Heart left ventricle (tissue), 16 donors: ENCODE measurements at regions not wholly inside any gene's neighbourhood (a gene's known extent, or its start where the extent isn't known, plus 50 kb on each side); places are given as distances from the start of the nearest gene placed in this dataset.
"Not testable (repeated sequence)": the region's sequence is repeated elsewhere in the genome, so short reads cannot be mapped to it uniquely, and the experiment has no call there.

Source experiments
- ATAC-seq, 4 donors: fragments of 200-7000 bp; cut with Tn5 transposase; one replicate each; pipeline ENCODE4 v1.9.1; 2020 to 2022; ENCODE audit warnings: moderate library complexity in 4 of 4, mild to moderate bottlenecking in 3 of 4, moderate number of reproducible peaks in 1 of 4
- DNase-seq, 5 donors: peaks; one replicate each; pipeline ENCODE4 v3.0.0-alpha.2; 2020
- H3K27ac ChIP-seq, 12 donors: fragments of 200-600 bp; sonication (generic) in 4 of 12; one replicate each; pipeline versions ENCODE4 v1.5.0 to v1.8.0; 2016 to 2022; ENCODE audit warnings: mild to moderate bottlenecking in 2 of 12
- H3K27me3 ChIP-seq, 9 donors: fragments of 200-600 bp; sonication (generic) in 2 of 9; one replicate each; pipeline versions ENCODE4 v1.5.1 to v1.8.0; 2016 to 2022; ENCODE audit warnings: mild to moderate bottlenecking in 3 of 9
- H3K36me3 ChIP-seq, 9 donors: fragments of 200-600 bp; sonication (generic) in 2 of 9; one replicate each; pipeline versions ENCODE4 v1.5.0 to v1.8.0; 2018 to 2022; ENCODE audit warnings: mild to moderate bottlenecking in 2 of 9
- H3K4me1 ChIP-seq, 12 donors: fragments of 200-600 bp; sonication (generic) in 4 of 12; one replicate each; pipeline versions ENCODE4 v1.5.0 to v1.8.0; 2016 to 2022; ENCODE audit warnings: mild to moderate bottlenecking in 3 of 12
- H3K4me3 ChIP-seq, 12 donors: fragments of 200-600 bp; sonication (generic) in 4 of 12; one replicate each; pipeline versions ENCODE4 v1.5.0 to v1.8.0; 2017 to 2022; ENCODE audit warnings: mild to moderate bottlenecking in 9 of 12, moderate library complexity in 4 of 12
- H3K9me3 ChIP-seq, 12 donors: fragments of 200-600 bp; sonication (generic) in 4 of 12; one replicate each; pipeline versions ENCODE4 v1.5.0 to v1.8.0; 2016 to 2022; ENCODE audit warnings: mild to moderate bottlenecking in 1 of 12
- POLR2A ChIP-seq, 2 donors: fragments of 450-650 bp; IDR thresholded peaks; one replicate each; pipeline ENCODE4 v1.6.1; 2017; ENCODE audit warnings: antibody characterized with exemption in 2 of 2, mild to moderate bottlenecking in 2 of 2, moderate library complexity in 2 of 2
- WGBS, 4 donors: extraction: QIAGEN DNeasy Blood & Tissue Kit in 2 of 4; methylation state at CpG; one replicate each; pipeline versions ENCODE4 v1.1.5 to v1.1.7; 2013 to 2018; 5-methylcytosine and 5-hydroxymethylcytosine counted together
- intact Hi-C, 10 donors: fragments of 100-400 bp; cut with DNase I; formaldehyde crosslinking; loops; one replicate each; pipeline versions ENCODE4 v1.11.1 to v1.14.2; 2022
- TF ChIP-seq, protein P1 (sequence below), 12 donors: fragments of 200-600 bp; sonication (generic) in 4 of 12; IDR thresholded peaks; one replicate each; pipeline versions ENCODE4 v1.5.0 to v1.8.0; 2018 to 2022; ENCODE audit warnings: antibody characterized with exemption in 12 of 12, mild to moderate bottlenecking in 5 of 12
- donor health status: ischemic (EF 13 %, LVEDD 7.1; RV severe dilation, severe dysfunction).
- donor health status: healthy with polysubstance abuse.
- donor health status: DM: no; HTN: yes; CAD: no.
- donor health status: DM: no; HTN: no; CAD: no.
- donor health status: ischemic (EF 25% LVEDD 6.9; RV normal size, moderate dysfunction).
- donor health status: ischemic (EF 25% LVEDD 5.7; RV mildly dilated, moderate dysfunction).
- donor health status: healthy.
- donor health status: DM: yes; HTN: yes; CAD: no.
- donor health status: ischemic (EF 35%, LVEDD 5.7; RV mildly dilated, moderate dysfunction).
- donor health status: nonischemic (EF 11% LVEDD 7.7; RV severe dilation, severe dysfunction).
- donor health status: DM: yes; HTN: yes; CAD: no.
- donor health status: PGD.
- donor health status: ischemic (EF 29% LVEDD 5.4; RV normal size, mild dysfunction).
- donor health status: nonischemic (EF 23%, LVEDD 6.1; RV moderate dilation, normal function).

DNA sequence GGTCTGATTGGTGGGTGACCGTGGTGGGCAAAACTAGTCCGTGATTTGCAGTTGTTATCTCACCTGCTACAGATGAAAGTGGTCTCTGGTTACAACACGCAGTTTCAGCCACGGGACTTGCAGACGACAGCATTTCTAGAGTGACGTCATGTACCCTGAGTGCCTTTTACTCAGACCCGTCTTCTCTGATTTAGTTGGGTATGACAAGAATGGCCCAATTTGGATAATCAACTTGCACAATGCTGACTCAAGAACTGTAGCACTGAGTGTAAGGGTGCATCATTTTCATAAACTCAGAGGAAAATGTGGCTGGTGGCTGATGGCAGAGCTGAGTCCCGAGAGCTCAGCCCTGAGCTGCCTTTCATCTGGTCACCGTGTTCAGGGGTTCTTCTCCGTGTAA, 281.4 kb upstream of the FRG1 start:
- DNase-seq (no peak), ATAC-seq (peak in 2 of 4 donors; percentile 32 to 46)
- TF ChIP-seq, protein P1, sequence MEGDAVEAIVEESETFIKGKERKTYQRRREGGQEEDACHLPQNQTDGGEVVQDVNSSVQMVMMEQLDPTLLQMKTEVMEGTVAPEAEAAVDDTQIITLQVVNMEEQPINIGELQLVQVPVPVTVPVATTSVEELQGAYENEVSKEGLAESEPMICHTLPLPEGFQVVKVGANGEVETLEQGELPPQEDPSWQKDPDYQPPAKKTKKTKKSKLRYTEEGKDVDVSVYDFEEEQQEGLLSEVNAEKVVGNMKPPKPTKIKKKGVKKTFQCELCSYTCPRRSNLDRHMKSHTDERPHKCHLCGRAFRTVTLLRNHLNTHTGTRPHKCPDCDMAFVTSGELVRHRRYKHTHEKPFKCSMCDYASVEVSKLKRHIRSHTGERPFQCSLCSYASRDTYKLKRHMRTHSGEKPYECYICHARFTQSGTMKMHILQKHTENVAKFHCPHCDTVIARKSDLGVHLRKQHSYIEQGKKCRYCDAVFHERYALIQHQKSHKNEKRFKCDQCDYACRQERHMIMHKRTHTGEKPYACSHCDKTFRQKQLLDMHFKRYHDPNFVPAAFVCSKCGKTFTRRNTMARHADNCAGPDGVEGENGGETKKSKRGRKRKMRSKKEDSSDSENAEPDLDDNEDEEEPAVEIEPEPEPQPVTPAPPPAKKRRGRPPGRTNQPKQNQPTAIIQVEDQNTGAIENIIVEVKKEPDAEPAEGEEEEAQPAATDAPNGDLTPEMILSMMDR (IDR thresholded peaks at IDR 0.05) = no peak
- no peak for TF ChIP-seq POLR2A (IDR thresholded peaks at IDR 0.05)
- no peak overlapping the region for H3K4me3 ChIP-seq
- H3K4me1 ChIP-seq = no peaks in the 10 kb centered on the region
- 78 to 84% (median 82%) methylated on average over 6 to 9 of the region's 10 CpGs for WGBS, 4 donors
- H3K9me3 ChIP-seq = no peaks in the 10 kb centered on the region
- intact Hi-C loops = no loop called here
- no peaks in the 10 kb centered on the region for H3K36me3 ChIP-seq
- H3K27me3 ChIP-seq = no peaks in the 10 kb centered on the region
- H3K27ac ChIP-seq = no peak overlapping the region

- TF ChIP-seq POLR2A (IDR thresholded peaks at IDR 0.05) = no peak
- TF ChIP-seq, protein P1 (IDR thresholded peaks at IDR 0.05) = no peak
- Histone ChIP-seq H3K36me3 (no peaks in the 10 kb centered on the region), H3K4me1 (no peaks in the 10 kb centered on the region), H3K27me3 (no peaks in the 10 kb centered on the region), H3K27ac (no peak overlapping the region), H3K4me3 (no peak overlapping the region), H3K9me3 (no peaks in the 10 kb centered on the region)
- 28 to 43% (median 35%) methylated on average over 13 to 16 of the region's 16 CpGs for WGBS, 4 donors
- DNase-seq = no peak
- intact Hi-C loops = no loop called here
- peak in 1 of 4 donors; percentile 53 for ATAC-seq
Measured at GRCh38 chr4:189660722-189661360, 279.8 kb upstream of the FRG1 start.

GRCh38 chr4:189664693-189665250, 275.9 kb upstream of the FRG1 start:
- intact Hi-C loops = no loop called here
- Histone ChIP-seq H3K36me3 (no peaks in the 10 kb centered on the region), H3K4me3 (no peak overlapping the region), H3K27me3 (no peaks in the 10 kb centered on the region), H3K4me1 (no peaks in the 10 kb centered on the region), H3K9me3 (no peaks in the 10 kb centered on the region), H3K27ac (no peak overlapping the region)
- DNase-seq (peak in 1 of 5 donors; percentile 47), ATAC-seq (no peak)
- TF ChIP-seq, protein P1 (IDR thresholded peaks at IDR 0.05) = no peak
- TF ChIP-seq POLR2A (IDR thresholded peaks at IDR 0.05) = no peak
- 93 to 96% (median 95%) methylated on average over 11 to 27 of the region's 27 CpGs for WGBS, 4 donors

DNA sequence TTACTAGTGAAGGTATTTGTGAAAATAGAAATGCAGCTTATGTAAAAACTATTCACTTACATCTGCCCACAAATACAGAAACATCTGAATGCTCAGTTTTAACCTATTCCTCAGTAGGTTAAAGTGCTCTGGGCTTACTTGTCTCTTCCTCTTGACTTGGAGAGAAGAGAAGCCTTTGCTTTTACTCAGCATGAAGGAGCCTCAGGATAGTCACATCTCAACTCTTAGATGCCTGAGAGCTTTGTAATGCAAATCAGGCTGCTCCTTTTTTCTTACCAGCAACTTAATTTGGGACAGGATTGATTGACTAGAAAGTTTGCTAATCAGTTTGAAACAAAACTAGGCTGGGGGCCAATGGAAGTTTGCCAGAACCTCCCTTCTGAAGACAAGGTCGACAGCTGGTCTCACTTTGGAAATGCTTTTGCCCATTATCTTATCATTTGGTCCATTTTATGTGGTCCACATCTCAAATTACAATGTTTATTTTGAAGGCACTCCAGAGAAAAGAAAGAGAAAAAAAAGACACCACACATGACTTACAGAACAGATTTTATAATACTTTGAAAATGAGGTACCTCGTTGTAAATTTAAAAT, 274.9 kb upstream of the FRG1 start:
- intact Hi-C loops, H3K27ac ChIP-seq, ATAC-seq: not testable (repeated sequence)

GRCh38 chr4:189667386-189667785, 273.3 kb upstream of the FRG1 start:
- H3K4me1 ChIP-seq, ATAC-seq, H3K36me3 ChIP-seq, intact Hi-C loops, H3K9me3 ChIP-seq, DNase-seq, H3K27me3 ChIP-seq, H3K4me3 ChIP-seq, H3K27ac ChIP-seq: not testable (repeated sequence)
- no CpG with 5 or more reads among the region's 1 CpG for WGBS, 4 donors

More for the DNA sequence above, 274.9 kb upstream of the FRG1 start:
- H3K4me1 ChIP-seq, H3K4me3 ChIP-seq, H3K27me3 ChIP-seq, DNase-seq, H3K9me3 ChIP-seq, H3K36me3 ChIP-seq: not testable (repeated sequence)
- 21 to 41% (median 34%) methylated on average over 2 of the region's 2 CpGs for WGBS, 4 donors

DNA sequence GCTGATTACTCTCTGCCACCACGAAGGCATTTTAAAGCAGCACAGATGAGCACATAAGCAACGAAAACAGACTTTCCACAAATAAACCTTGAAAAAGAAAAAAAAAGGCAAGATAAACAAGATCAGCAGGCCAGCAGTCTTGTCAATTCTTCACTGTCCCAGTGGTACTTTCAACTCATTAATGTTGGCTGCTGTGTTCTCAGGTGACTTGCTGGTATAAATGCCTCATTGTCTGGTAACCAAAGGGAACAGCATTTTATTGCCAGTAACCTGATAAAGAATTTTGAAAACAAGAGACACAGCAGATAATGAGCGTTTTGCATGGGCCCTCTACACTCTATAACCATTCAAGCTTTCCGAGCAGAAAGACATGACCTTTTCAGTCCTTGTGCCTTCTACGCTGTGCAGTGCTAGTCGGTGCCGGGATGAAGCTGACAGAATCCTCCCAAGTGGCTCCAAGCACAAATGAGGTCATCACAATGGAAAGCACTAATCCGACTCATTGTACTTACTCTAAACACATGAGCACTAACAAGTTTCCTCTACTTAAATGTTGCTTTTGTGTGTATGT, 242.9 kb upstream of the FRG1 start:
- H3K9me3 ChIP-seq, intact Hi-C loops, H3K36me3 ChIP-seq, H3K27me3 ChIP-seq, H3K27ac ChIP-seq, H3K4me1 ChIP-seq, H3K4me3 ChIP-seq, DNase-seq: not testable (repeated sequence)
- WGBS, 4 donors = no CpG with 5 or more reads among the region's 8 CpGs
- peak in 2 of 4 donors; percentile 55 to 58 for ATAC-seq

GRCh38 chr4:189703000-189703399, 237.7 kb upstream of the FRG1 start:
- H3K27me3 ChIP-seq, DNase-seq, intact Hi-C loops, H3K4me1 ChIP-seq, H3K36me3 ChIP-seq, ATAC-seq, H3K27ac ChIP-seq, H3K9me3 ChIP-seq, H3K4me3 ChIP-seq: not testable (repeated sequence)
- WGBS, 4 donors = 78 to 82% (median 79%) methylated on average over 3 of the region's 3 CpGs

GRCh38 chr4:189706821-189707220, 233.9 kb upstream of the FRG1 start:
- H3K4me1 ChIP-seq, H3K4me3 ChIP-seq, ATAC-seq, intact Hi-C loops, H3K36me3 ChIP-seq, H3K27me3 ChIP-seq, DNase-seq, H3K27ac ChIP-seq, H3K9me3 ChIP-seq: not testable (repeated sequence)
- WGBS, 4 donors = 72 to 86% (median 80%) methylated on average over 4 of the region's 4 CpGs
